GM12865 (cell line): ENCODE measurements at regions not wholly inside any gene's neighbourhood (a gene's known extent, or its start where the extent isn't known, plus 50 kb on each side); places are given as distances from the start of the nearest gene placed in this dataset.

Experiments
- DNase-seq: peaks from one replicate; pipeline ENCODE4 v3.0.0; 2010; ENCODE audit warnings: low read depth
- H3K4me3 ChIP-seq: 2 replicates; pipeline ENCODE4 v1.5.1; 2011; ENCODE audit warnings: mild to moderate bottlenecking, low read depth, low read length, control low read depth
- CTCF ChIP-seq: IDR thresholded peaks from 2 replicates; pipeline ENCODE4 v1.5.1; 2011; ENCODE audit warnings: low read length, control low read depth, low read depth, inconsistent platforms; ENCODE audit not compliant: insufficient read depth; ENCODE audit errors: missing control alignments

- no peak overlapping the region for H3K4me3 ChIP-seq
- no peak for TF ChIP-seq CTCF
- DNase-seq: no peak
These were observed 321.4 kb upstream of the ETAA1 start for GRCh38 chr2:67075530-67076238.

DNA sequence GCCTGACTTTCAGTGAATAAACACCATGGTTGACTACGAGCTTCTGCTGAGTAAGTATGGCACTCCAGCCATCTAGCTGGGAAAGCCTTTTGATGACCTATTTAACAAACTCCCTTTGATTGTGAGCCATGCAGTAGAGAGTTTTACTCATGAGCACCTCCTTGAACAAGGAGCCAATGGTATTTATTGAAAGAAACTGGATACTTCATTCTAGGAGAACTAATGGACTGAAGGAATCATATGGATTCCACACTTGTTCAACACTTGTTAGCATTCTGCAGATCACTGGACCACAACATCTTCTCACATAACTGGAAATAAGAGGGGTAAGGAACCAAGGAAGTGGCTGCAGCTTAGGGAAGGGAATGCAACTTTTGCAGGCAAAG lies 320.9 kb upstream of the ETAA1 start:
- no peak for DNase-seq
- no peak for TF ChIP-seq CTCF

GRCh38 chr2:67079729-67080128 lies 317.4 kb upstream of the ETAA1 start:
- H3K4me3 ChIP-seq: no peak overlapping the region
- no peak for DNase-seq
- no peak for TF ChIP-seq CTCF

More for the DNA sequence above, 320.9 kb upstream of the ETAA1 start:
- no peak overlapping the region for H3K4me3 ChIP-seq

- no peak for DNase-seq
- TF ChIP-seq CTCF: no peak
- no peak overlapping the region for H3K4me3 ChIP-seq
These were observed 314.3 kb upstream of the ETAA1 start for GRCh38 chr2:67082813-67083212.

DNA sequence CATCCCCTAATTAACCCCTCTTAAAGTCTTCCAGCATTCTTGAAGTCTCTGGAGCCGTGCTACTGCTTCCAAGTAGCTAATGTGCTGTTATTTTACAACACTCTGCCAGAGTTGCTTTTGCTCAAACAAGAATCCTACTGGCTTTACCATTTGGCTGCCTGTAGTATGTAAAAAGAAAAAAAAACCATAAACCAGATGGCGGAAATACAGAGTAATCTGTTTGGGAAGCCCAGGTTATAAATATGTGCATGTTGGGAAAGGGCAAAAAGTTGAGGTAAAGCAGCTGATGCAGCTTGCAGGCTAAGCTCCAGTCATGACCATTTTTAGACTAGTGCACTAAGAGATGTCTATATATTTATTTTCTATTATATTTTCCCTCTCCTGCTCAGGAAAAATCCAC lies 313.2 kb upstream of the ETAA1 start:
- no peak for TF ChIP-seq CTCF
- H3K4me3 ChIP-seq: no peak overlapping the region
- no peak for DNase-seq

DNA sequence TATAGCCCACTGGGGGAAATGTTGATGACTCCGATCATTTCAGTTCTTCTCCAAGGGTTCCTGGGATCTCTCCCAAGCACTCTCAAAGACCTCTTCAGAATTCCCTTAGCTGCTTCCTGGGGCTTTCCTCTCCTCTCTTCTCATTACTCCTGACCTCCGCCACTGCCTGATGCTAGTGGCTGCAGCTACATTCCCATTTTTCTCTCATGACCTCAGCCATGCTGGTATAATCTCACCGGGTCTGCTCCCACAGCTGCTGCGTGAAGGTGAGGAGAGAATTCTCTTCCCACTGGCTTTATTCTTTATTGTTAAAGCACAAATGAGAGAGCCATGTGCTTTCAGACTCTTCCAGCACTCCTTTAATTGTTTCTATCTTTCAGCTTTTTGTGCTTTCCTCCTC lies 312.0 kb upstream of the ETAA1 start:
- DNase-seq: no peak
- no peak for TF ChIP-seq CTCF
- no peak overlapping the region for H3K4me3 ChIP-seq

DNA sequence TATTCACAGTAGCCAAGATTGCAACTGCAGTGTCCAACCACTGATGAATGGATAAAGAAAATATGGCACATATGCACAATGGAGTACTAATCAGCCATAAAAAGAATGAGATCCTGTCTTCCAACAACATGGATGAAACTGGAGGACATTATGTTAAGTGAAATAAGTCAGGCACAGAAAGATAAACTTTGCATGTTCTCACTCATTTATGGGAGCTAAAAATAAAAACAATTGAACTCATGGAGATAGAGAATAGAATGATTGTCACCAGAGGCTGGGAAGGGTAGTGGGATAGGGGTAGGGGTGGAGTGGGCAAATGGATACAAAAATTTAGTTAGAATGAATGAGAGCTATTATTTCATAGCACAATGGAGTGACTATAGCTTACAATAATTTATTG lies 305.5 kb upstream of the ETAA1 start:
- DNase-seq: no peak
- H3K4me3 ChIP-seq: no peak overlapping the region
- no peak for TF ChIP-seq CTCF
